ENCODE measurements at regions not wholly inside any gene's neighbourhood (a gene's known extent, or its start where the extent isn't known, plus 50 kb on each side); places are given as distances from the start of the nearest gene placed in this dataset.

DNA sequence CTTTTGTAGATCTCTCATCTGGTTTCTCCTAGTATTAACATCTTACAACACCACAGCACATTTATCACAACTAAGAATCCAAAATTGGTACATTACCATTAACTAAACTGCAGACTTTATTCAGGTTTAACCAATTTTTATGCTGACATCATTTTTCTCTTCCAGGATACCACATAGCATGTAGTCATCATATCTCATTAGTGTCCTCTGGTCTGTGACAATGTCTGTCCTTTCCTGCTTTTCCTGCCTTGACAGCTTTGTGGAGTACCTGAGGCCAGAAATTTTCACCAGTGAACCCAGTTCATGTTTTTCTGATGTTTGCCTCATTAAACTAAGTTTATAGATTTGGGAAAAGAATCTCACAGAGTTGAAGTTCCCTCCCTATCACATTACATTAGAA lies 294.7 kb upstream of the TNC start:
- Mint-ChIP-seq H3K4me1 (ENCODE audit: unreplicated experiment) (peaks cover 49% of the 10 kb centered on the region), H3K27ac (ENCODE audit: unreplicated experiment) (peak overlapping the region; percentile 62), H3K36me3 (ENCODE audit: unreplicated experiment) (peaks cover 9% of the 10 kb centered on the region), H3K9me3 (ENCODE audit: unreplicated experiment) (peaks cover 11% of the 10 kb centered on the region), H3K4me3 (ENCODE audit: unreplicated experiment) (no peak overlapping the region), H3K27me3 (ENCODE audit: unreplicated experiment) (no peaks in the 10 kb centered on the region)
- DNase-seq (ENCODE audit: extremely low spot score, unreplicated experiment): no peak
- TF ChIP-seq, protein P1, sequence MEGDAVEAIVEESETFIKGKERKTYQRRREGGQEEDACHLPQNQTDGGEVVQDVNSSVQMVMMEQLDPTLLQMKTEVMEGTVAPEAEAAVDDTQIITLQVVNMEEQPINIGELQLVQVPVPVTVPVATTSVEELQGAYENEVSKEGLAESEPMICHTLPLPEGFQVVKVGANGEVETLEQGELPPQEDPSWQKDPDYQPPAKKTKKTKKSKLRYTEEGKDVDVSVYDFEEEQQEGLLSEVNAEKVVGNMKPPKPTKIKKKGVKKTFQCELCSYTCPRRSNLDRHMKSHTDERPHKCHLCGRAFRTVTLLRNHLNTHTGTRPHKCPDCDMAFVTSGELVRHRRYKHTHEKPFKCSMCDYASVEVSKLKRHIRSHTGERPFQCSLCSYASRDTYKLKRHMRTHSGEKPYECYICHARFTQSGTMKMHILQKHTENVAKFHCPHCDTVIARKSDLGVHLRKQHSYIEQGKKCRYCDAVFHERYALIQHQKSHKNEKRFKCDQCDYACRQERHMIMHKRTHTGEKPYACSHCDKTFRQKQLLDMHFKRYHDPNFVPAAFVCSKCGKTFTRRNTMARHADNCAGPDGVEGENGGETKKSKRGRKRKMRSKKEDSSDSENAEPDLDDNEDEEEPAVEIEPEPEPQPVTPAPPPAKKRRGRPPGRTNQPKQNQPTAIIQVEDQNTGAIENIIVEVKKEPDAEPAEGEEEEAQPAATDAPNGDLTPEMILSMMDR (IDR thresholded peaks at IDR 0.05): no peak

DNA sequence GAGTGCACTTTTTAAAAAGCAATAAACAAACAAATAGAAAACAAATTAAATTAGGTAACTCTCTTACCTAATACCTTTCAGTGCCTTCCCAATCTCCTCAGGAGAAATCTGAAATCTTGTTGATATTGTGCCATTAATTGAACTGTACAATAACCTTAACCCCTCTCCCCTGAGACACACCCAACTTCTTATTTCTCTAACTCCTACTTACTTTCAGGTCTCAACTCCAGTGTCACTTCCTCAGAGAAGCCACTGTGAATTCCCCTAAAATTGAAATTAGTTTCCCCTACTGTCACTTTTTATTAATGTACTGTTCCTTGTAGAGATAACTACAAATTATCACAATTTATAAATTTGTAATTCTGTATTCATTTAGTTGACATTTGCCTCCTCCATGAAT lies 295.3 kb upstream of the TNC start:
- Mint-ChIP-seq H3K4me3 (ENCODE audit: unreplicated experiment) (no peak overlapping the region), H3K27me3 (ENCODE audit: unreplicated experiment) (no peaks in the 10 kb centered on the region), H3K9me3 (ENCODE audit: unreplicated experiment) (peaks cover 11% of the 10 kb centered on the region), H3K36me3 (ENCODE audit: unreplicated experiment) (peaks cover 9% of the 10 kb centered on the region), H3K27ac (ENCODE audit: unreplicated experiment) (peak overlapping the region; percentile 42), H3K4me1 (ENCODE audit: unreplicated experiment) (peaks cover 49% of the 10 kb centered on the region)
- DNase-seq (ENCODE audit: extremely low spot score, unreplicated experiment): no peak
- TF ChIP-seq, protein P1 (IDR thresholded peaks at IDR 0.05): no peak

DNA sequence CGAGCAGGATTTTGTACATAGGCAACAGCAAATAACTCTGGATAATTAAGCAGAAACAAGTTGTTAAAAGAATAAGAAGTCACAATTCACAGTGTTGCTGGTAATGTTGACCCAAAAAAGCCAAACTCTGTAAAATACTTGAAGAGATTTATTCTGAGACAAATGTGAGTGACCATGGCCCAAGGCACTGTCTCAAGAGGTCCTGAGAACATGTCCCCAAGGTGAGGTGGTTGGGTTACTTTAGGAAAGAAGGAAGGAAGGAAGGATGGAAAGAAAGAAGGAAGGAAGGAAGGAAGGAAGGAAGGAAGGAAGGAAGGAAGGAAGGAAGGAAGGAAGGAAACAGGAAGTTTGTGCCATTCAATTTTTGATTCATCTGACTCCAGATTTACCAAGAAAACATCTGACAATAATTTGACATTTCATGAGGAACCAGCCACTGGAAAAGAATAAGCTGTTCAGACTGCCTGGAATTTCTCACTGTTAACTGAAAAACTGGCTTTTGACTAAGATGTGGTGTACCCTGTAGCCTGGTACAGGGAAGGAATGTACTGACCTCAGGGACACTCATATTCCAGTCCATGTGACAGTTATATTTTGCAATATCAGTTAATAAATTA lies 295.9 kb upstream of the TNC start:
- Mint-ChIP-seq H3K27me3 (ENCODE audit: unreplicated experiment) (no peaks in the 10 kb centered on the region), H3K27ac (ENCODE audit: unreplicated experiment) (peak overlapping the region; percentile 42), H3K4me3 (ENCODE audit: unreplicated experiment) (no peak overlapping the region), H3K4me1 (ENCODE audit: unreplicated experiment) (peaks cover 49% of the 10 kb centered on the region), H3K36me3 (ENCODE audit: unreplicated experiment) (peaks cover 3% of the 10 kb centered on the region), H3K9me3 (ENCODE audit: unreplicated experiment) (peaks cover 7% of the 10 kb centered on the region)
- no peak for DNase-seq (ENCODE audit: extremely low spot score, unreplicated experiment)
- TF ChIP-seq, protein P1 (IDR thresholded peaks at IDR 0.05): no peak

DNA sequence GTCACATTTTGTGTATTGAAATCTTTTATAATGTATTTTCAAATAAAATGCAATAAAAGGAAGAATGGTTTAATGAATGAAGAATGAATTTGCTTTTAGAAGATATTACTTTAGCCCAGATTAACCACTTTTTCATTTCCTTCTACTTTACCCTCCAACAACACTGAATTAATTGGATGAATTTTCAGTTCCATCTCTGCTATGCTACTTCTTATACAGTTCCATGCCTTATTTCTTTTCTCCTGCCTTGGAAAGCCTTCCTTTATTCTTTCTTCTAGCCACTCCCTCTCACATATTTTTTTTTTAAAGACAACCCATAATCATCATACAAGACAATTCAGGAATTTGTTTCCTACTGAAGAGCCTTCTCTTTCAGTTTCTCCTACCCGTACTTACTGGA lies 296.6 kb upstream of the TNC start:
- peaks cover 49% of the 10 kb centered on the region for H3K4me1 Mint-ChIP-seq (ENCODE audit: unreplicated experiment)
- H3K36me3 Mint-ChIP-seq (ENCODE audit: unreplicated experiment): no peaks in the 10 kb centered on the region
- TF ChIP-seq, protein P1 (IDR thresholded peaks at IDR 0.05): no peak
- no peaks in the 10 kb centered on the region for H3K27me3 Mint-ChIP-seq (ENCODE audit: unreplicated experiment)
- H3K27ac Mint-ChIP-seq (ENCODE audit: unreplicated experiment): no peak overlapping the region
- no peak for DNase-seq (ENCODE audit: extremely low spot score, unreplicated experiment)
- peaks cover under 1% of the 10 kb centered on the region for H3K9me3 Mint-ChIP-seq (ENCODE audit: unreplicated experiment)
- no peak overlapping the region for H3K4me3 Mint-ChIP-seq (ENCODE audit: unreplicated experiment)

DNA sequence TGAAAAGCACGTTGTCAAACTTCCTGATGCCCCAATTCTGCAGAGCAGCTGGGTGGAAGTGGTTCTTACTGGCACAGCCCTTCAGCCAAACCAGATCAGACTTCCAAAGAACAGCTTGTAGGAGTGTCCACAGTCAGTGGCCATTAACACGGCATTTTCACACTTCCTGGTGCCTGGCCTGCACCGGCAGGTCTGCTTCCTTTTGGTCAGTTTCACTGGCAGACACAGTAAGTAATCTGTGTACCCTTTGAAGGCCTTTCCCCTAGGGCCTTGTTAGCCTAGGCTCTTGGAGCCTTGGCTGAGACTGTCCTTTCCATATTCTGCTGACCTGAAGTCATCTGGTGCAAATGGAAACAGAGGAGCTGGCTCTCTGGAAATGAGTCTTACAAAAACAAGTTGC lies 297.5 kb upstream of the TNC start:
- no peak overlapping the region for H3K4me3 Mint-ChIP-seq (ENCODE audit: unreplicated experiment)
- TF ChIP-seq, protein P1 (IDR thresholded peaks at IDR 0.05): no peak
- H3K27me3 Mint-ChIP-seq (ENCODE audit: unreplicated experiment): no peaks in the 10 kb centered on the region
- H3K9me3 Mint-ChIP-seq (ENCODE audit: unreplicated experiment): peaks cover under 1% of the 10 kb centered on the region
- no peak overlapping the region for H3K27ac Mint-ChIP-seq (ENCODE audit: unreplicated experiment)
- no peaks in the 10 kb centered on the region for H3K36me3 Mint-ChIP-seq (ENCODE audit: unreplicated experiment)
- H3K4me1 Mint-ChIP-seq (ENCODE audit: unreplicated experiment): peaks cover 49% of the 10 kb centered on the region
- no peak for DNase-seq (ENCODE audit: extremely low spot score, unreplicated experiment)
